HEK293 (cell line): ENCODE measurements at regions not wholly inside any gene's neighbourhood (a gene's known extent, or its start where the extent isn't known, plus 50 kb on each side); places are given as distances from the start of the nearest gene placed in this dataset.

ENCODE experiments used
- CTCF ChIP-seq: fragments of 450-650 bp; formaldehyde crosslinking; IDR thresholded peaks from 2 replicates; pipeline ENCODE4 v1.5.1; 2016; ENCODE audit warnings: missing biosample characterization, missing genetic modification characterization
- OVOL3 ChIP-seq: fragments of 450-650 bp; formaldehyde crosslinking; IDR thresholded peaks from 2 replicates; pipeline ENCODE4 v1.5.1; 2016; ENCODE audit warnings: missing biosample characterization, missing genetic modification characterization
- ZBTB11 ChIP-seq: fragments of 450-650 bp; formaldehyde crosslinking; conservative IDR thresholded peaks from 2 replicates; pipeline ENCODE4 v1.5.1; 2016; ENCODE audit warnings: low read depth, missing biosample characterization, missing genetic modification characterization

- TF ChIP-seq CTCF (tag by site-specific recombination) (no peak), ZBTB11 (no peak), OVOL3 (tag by site-specific recombination) (no peak)
Observed at GRCh38 chr5:156120777-156121176, 206.2 kb upstream of the SGCD start.
